Lower leg skin (tissue), 3 donors: ENCODE measurements at regions not wholly inside any gene's neighbourhood (a gene's known extent, or its start where the extent isn't known, plus 50 kb on each side); places are given as distances from the start of the nearest gene placed in this dataset.

ENCODE experiments used
- POLR2A ChIP-seq, 2 donors: fragments of 450-650 bp; IDR thresholded peaks; one replicate each; pipeline ENCODE4 v1.6.1; 2016 to 2017; ENCODE audit warnings: antibody characterized with exemption in 2 of 2, mild to moderate bottlenecking in 1 of 2, moderate library complexity in 1 of 2
- TF ChIP-seq, protein P1 (sequence below), 3 donors: fragments of 450-650 bp; IDR thresholded peaks; one replicate each; pipeline ENCODE4 v1.5.1; 2016; ENCODE audit warnings: antibody characterized with exemption in 3 of 3, mild to moderate bottlenecking in 3 of 3, moderate library complexity in 2 of 3

- no peak for TF ChIP-seq POLR2A (IDR thresholded peaks at IDR 0.05)
- TF ChIP-seq, protein P1, sequence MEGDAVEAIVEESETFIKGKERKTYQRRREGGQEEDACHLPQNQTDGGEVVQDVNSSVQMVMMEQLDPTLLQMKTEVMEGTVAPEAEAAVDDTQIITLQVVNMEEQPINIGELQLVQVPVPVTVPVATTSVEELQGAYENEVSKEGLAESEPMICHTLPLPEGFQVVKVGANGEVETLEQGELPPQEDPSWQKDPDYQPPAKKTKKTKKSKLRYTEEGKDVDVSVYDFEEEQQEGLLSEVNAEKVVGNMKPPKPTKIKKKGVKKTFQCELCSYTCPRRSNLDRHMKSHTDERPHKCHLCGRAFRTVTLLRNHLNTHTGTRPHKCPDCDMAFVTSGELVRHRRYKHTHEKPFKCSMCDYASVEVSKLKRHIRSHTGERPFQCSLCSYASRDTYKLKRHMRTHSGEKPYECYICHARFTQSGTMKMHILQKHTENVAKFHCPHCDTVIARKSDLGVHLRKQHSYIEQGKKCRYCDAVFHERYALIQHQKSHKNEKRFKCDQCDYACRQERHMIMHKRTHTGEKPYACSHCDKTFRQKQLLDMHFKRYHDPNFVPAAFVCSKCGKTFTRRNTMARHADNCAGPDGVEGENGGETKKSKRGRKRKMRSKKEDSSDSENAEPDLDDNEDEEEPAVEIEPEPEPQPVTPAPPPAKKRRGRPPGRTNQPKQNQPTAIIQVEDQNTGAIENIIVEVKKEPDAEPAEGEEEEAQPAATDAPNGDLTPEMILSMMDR (IDR thresholded peaks at IDR 0.05): no peak
Measured at GRCh38 chr12:83318386-83319098, 631.8 kb downstream of the TMTC2 start.
